Activated CD4-positive, alpha-beta T cell treated with anti-CD3 and anti-CD28 coated beads, Interleukin-2, amount 50 U/mL, for 16 hours (primary cell): ENCODE measurements at regions not wholly inside any gene's neighbourhood (a gene's known extent, or its start where the extent isn't known, plus 50 kb on each side); places are given as distances from the start of the nearest gene placed in this dataset.

ENCODE experiments used
- DNase-seq: peaks from one replicate; pipeline ENCODE4 v3.0.0-alpha.2; 2020

- no peak for DNase-seq
These were observed 49.6 kb upstream of the RXRA start for GRCh38 chr9:134276453-134277245.
